ENCODE measurements at regions not wholly inside any gene's neighbourhood (a gene's known extent, or its start where the extent isn't known, plus 50 kb on each side); places are given as distances from the start of the nearest gene placed in this dataset.

- no peaks in the 10 kb centered on the region for H3K36me3 ChIP-seq (ENCODE audit: control insufficient read depth in 2 of 2, insufficient read depth in 2 of 2, low read length in 1 of 2)
- 18% methylated on average over 3 of the region's 3 CpGs for WGBS (ENCODE audit: insufficient coverage, insufficient replicate concordance, low lambda C conversion rate, missing lambda C conversion rate)
- BruUV-seq (replicated peaks) = no TSS peak
- H3K4me3 ChIP-seq = no peak overlapping the region
- RAD21 ChIA-PET (ENCODE audit: unreplicated experiment) = no interaction called here
- no peak overlapping the region for H2AFZ ChIP-seq (ENCODE audit: control insufficient read depth, low read depth, low read length)
- CTCF ChIA-PET = no interaction called here
- SMC1A ChIA-PET (ENCODE audit: uncharacterized antibody, unreplicated experiment) = no interaction called here
- no peaks in the 10 kb centered on the region for H4K20me1 ChIP-seq (ENCODE audit: control insufficient read depth, insufficient read depth)
- no peak overlapping the region for H3K4me2 ChIP-seq (ENCODE audit: control insufficient read depth, insufficient read depth)
- in situ Hi-C loops (cut with MboI) = no loop called here
- FAIRE-seq (no peak), DNase-seq (ENCODE audit: low read depth, low spot score) (no peak), ATAC-seq (no peak)
- no peaks in the 10 kb centered on the region for H3K27me3 ChIP-seq (replicated peaks in 1 of 2; ENCODE audit: control insufficient read depth in 2 of 2, insufficient read depth in 2 of 2, low read length in 1 of 2)
- no peaks in the 10 kb centered on the region; the same call in 2 of the 3 replicates for H3K9me3 ChIP-seq (replicated peaks; ENCODE audit: control insufficient read depth, insufficient read depth, low read length)
- no peaks in the 10 kb centered on the region for H3K4me1 ChIP-seq (ENCODE audit: control insufficient read depth, insufficient read depth, low read length)
- TF ChIP-seq ZNF207 (IDR thresholded peaks at IDR 0.05; ENCODE audit: borderline replicate concordance) = no peak
- TF ChIP-seq TCF12 (IDR thresholded peaks at IDR 0.05; ENCODE audit: low read depth, low read length) = no peak
- TF ChIP-seq ZNF687 (IDR thresholded peaks at IDR 0.05) = no peak
- no peak for TF ChIP-seq ZBTB33 (IDR thresholded peaks at IDR 0.05)
- H3K27ac ChIP-seq (ENCODE audit: control insufficient read depth, insufficient read depth) = no peak overlapping the region
- H3K79me2 ChIP-seq (ENCODE audit: control insufficient read depth, insufficient read depth, low read length) = no peaks in the 10 kb centered on the region
- no peak overlapping the region for H3K9ac ChIP-seq (ENCODE audit: control insufficient read depth, insufficient read depth, low read length)
- POLR2A ChIA-PET = no interaction called here
- intact Hi-C loops (cut with micrococcal nuclease; ENCODE audit: unreplicated experiment) = no loop called here
Observed at GRCh38 chr6:18820725-18821124, 433.6 kb downstream of the RNF144B start.

Data from GM12878 (cell line).